ENCODE measurements at regions not wholly inside any gene's neighbourhood (a gene's known extent, or its start where the extent isn't known, plus 50 kb on each side); places are given as distances from the start of the nearest gene placed in this dataset.

DNA sequence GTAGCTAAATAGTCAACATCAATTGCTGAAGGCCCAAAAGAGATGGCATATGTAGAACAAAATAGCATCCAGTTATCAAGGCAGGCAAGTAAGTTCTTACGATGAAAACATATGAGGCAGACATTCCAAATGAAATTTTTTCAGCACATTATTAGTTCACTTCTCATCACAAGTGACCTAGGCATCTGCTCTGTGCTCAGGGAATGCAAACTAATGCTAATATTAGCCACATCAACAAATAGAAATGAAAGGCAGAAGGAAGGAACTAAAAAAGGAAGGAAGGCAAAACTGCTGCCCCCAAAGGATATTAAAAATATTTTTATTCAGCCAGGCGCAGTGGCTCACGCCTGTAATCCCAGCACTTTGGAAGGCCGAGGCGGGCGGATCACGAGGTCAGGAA, 51.2 kb upstream of the ROCK1 start:
- no peak for DNase-seq (ENCODE audit: low read depth in 2 of 2)

DNA sequence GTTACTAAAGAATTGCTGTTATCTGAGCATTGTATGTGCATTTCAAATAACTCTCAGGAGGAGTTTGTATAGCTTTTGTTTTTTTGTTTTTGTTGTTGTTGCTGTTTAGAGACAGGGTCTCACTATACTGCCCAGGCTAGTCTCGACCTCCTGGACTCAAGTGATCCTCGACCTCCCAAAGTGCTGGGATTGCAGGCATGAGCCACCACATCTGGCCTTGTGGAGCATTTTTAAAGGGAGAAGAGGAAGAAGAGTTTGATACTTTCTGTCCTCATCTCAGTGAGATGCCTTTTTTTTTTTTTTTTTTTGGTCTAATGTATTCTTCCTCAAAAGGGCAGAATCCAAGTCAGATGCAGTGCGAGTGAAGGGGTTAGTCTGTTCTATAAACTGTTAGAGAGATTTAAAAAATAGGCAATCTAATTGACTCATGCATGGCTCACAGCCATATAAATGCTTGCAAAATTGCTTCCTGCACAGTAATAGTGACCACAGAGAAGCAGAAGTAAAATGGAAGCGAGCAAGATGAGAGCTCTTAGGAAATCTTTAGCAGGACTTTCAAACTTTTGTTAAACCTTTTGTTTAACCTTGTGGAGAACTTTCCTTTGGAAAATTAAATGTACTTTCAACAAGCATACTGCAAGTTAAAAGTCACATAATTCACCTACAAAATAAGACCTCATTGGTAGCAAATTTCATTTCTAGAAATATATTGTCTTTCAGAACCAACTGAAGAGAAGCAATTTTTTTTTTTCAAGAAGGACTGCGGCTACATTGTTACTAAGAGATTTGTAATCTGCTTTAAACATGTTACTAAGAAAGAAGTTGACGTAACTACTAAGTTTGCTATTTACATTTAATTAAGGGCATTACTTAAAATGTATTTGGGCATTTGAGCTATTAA, 52.3 kb upstream of the ROCK1 start:
- no peak for DNase-seq (ENCODE audit: low read depth in 2 of 2)

DNA sequence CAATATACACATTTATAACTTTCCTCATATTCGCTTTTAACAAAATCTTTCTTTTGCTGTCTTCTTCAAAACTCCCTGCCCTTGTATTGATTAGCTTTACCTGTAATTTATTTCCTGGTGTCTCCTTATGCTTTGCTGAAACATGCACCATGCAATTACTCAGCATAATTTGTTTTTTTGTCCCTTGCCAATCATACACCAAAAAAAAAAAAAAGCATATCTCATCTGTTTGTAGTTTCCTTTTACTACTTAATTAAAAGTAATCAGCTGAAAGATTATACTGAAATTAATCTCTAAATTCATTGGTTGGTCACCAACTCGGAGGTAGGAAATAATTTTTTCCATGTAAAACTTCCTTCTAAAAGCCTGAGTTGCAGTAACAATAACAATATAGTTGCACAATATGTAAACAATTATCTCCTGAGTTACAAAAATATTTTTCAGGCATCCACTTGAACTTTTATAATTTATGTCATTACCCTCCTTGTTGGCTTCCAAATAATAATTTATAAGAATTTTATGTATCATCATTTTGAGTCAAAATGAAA, 53.0 kb upstream of the ROCK1 start:
- DNase-seq (ENCODE audit: low read depth in 2 of 2) = no peak

DNA sequence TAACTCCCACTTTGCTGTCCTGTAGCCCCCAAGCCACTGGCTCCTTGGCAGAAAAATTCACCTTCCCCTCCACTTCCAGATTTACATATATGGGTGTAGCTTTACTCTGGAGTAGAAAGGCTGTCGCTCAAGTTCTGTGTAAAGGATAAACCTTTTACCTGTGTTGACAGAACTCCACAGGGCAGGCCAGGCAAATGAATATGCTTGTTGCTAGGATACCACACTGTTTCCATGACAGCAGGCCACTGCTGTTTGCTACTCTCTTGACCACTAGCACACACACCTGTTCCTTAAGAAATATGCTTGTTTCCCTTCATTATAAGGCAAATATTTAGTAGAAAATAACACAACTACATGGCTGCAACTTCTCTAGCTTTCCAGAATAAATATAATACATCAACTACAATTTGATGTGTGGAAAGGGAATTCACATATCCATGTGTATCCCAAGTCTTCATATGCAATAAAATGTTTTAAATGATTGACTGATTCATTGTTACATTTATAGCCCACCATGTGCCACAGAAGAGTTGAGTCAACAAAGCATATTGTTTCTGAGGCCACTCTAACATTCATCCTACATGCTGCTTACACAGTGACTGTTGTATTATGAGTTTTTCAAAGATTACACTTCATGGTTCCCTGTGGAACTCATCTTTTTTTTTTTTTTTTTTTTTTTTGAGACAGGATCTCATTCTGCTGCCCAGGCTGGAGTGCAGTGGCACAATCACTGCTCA, 56.2 kb upstream of the ROCK1 start:
- no peak for DNase-seq (ENCODE audit: low read depth in 2 of 2)

DNA sequence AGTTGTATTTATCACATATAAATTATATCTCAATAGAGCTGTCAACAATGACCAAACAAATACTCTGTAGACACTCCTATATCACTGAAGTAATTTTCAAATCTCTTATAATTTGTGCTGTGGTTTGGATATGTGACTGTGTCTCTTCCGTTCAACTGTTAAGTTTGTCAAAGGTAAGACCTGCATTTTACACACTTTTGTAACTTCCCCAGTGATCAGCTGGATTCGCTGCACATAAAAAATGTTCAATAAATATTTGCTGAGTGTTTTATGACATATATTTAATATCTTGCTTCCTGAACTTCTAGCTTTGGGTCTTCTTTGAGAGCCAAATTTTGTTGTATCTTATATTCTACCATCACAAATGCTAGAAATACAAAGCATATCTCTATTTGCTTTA, 57.3 kb upstream of the ROCK1 start:
- no peak for DNase-seq (ENCODE audit: low read depth in 2 of 2)

DNA sequence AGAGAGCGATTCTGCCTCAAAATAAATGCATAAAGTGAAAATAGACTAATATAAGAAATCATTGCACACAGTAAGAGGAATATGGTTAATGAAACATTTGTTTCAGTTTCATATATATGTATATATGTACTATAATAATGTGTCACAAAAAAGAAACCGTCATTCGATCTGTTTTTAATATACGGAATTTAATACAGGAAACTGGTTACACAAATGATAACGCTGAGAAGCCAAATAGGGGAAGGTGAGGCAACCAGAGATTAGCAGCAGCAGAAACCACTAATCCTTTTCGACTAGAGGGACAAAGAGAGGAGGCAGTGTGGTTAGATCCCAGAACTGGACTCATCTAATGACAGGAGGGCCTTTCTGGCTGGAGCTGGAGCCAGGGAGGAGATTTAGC, 64.2 kb upstream of the GREB1L start:
- DNase-seq (ENCODE audit: low read depth in 2 of 2) = no peak

DNA sequence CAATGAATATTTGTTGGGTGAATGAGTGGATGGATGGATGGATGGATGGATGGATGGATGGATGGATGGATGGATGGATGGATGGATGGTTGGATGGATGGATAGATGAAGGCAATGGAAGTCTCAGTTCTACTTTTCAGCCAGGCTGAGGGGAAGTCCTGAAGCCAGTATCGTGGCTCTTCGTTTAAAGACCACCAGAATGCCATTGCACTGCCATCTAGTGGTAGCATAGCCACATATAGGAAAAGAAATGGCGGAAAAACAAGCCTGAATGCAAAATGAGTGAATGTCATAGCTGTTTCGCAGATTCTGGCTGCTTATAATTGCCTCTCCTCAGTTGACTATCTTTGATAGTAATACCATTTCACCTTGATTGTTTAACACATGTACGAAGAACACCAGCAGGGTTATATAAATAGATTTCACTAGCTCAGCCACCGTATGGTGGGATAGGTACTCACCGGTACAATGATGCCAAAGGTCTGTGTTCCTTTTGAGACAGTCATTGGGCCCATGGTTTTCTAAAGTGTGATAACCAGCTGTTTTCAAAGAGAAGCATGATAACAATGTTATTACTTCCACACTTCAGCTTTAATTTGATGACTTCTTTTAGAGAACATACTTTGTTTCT, 62.3 kb upstream of the GREB1L start:
- DNase-seq (ENCODE audit: low read depth in 2 of 2) = peak; percentile 7 to 32

DNA sequence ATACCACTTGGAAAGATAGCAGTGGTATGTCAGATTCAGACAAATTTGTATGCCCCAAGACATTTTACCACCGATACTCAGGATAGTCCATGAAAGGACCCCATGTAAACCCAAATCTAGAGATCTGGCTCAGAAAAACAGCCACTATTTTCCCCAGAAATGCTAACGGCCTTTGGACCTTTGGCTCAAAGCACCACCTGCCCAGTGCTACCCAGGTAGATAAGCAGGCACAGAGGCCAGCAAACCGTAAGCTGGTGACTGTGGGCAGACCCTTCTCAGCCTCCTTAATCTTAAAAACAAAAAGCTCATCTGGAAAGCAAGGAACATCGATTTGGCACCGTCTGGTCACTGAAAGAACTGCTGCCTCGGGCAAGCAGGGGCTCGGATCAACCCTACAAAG, 61.4 kb upstream of the GREB1L start:
- DNase-seq (ENCODE audit: low read depth in 2 of 2) = no peak

DNA sequence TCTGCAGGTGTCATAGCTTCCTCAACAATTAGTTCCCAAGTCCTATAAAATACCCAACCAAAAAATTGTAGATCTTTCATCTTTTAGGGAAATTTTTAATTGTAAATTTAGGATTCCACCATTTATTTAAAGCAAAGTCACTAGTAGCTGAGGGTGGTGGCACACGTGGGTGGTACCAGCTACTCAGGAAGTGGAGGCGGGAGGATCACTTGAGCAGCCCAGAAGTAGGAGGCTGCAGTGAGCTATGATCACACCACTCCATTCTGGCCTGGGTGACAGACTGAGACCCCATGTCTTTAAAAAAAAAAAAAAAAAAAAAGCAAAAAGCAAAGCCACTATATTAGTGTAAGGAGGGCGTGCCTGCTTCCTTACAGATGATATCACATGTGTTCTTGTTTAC, 60.3 kb upstream of the GREB1L start:
- DNase-seq (ENCODE audit: low read depth in 2 of 2) = no peak

DNA sequence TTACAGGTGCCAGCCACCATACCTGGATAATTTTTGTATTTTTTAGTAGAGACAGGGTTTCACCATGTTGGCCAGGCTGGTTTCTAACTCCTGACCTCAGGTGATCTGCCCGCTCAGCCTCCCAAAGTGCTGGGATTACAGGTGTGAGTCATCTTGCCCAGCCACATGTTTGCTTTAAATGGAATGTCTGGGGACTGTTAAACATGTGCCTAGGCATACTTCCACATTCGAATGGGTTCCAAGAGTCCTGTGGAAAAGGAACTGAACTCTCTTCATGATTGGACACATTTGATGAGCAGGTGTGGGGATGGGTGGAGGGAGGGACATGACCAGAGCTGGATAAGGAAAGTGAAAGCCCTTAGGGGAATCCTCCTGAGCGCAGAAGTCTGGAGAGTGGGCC, 58.4 kb upstream of the GREB1L start:
- no peak for DNase-seq (ENCODE audit: low read depth in 2 of 2)

DNA sequence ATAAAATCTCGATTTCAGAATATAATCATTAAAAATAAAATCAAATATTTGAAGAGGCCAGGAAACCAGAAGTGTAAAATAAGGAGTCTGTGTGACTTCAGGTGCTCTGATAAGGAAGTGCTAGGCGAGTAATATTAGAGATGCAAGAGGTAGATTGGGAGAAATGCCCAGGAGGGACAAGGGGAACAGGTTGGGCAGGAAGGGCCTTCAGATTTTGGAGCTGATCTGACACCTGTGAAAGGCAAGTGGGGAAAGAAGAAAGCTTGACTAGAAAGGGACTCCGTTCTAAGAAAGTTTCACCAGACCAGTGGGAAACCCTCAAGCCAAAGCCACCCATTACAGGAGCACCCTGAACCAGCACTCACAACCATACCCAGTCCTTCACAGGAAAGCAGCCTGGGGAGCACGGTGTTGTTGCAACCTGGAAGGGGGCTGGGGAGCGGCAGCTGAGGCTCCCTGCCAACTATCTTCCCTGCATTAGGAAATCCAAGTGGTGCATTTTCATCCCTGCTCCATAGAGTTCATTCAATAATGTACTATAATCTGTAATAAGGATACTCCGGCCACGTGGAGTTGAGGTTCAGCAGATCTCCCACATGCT, 57.5 kb upstream of the GREB1L start:
- no peak for DNase-seq (ENCODE audit: low read depth in 2 of 2)

DNA sequence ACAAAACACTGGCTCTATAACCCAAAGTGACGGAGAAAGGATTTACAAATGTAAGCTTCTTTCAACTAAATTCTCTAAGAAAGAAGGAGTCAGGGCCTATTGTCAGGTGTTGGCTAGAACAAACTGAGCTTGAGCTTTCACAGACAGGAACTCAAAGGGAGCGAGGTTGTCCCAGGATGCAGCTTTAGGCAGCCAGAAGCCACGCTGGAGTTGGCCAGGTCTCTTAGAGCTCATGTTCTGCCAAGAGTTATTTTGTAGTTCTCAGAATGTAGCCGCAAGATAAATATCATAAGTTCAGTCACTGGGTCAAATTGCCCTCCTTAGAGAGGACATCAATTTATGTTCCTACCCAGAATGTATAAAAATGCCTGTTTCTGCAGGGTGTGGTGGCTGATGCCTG, 54.1 kb upstream of the GREB1L start:
- no peak for DNase-seq (ENCODE audit: low read depth in 2 of 2)

DNA sequence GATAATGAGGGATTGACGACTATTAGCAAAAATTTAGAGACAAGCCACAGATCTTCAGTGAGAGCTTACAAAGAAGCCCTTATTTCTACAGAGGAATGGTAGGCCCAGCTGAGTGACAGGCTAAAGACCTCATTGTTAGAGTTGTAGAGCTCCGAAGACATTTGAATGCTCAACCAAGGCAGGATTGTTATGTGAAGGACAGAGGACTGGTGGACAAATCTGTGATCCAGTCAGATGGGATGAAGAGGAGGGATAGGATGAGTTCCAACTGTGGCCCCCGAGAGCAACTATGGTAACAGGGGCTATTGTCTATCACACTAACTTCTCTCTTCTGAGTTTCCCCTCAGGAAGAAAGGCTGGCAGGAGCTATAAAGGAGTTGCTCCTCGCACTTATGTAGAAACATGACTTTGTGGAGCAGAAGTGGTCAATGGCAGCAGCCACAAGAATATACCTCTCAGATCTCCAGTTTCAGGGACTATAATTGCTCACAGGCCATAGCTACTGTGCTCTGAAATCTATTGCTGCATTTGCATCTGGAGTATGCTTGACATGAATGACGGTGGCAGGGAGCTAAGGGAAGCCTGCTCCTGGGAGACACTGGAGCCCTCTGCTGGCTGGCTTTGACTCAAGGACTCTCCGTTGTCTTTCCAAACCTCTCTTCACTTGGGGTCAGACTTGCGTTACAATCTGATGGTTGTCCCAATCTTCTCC, 50.3 kb upstream of the GREB1L start:
- DNase-seq (ENCODE audit: low read depth in 2 of 2) = peak in 1 of 2 experiments; percentile 22
